ENCODE measurements at regions not wholly inside any gene's neighbourhood (a gene's known extent, or its start where the extent isn't known, plus 50 kb on each side); places are given as distances from the start of the nearest gene placed in this dataset.

DNA sequence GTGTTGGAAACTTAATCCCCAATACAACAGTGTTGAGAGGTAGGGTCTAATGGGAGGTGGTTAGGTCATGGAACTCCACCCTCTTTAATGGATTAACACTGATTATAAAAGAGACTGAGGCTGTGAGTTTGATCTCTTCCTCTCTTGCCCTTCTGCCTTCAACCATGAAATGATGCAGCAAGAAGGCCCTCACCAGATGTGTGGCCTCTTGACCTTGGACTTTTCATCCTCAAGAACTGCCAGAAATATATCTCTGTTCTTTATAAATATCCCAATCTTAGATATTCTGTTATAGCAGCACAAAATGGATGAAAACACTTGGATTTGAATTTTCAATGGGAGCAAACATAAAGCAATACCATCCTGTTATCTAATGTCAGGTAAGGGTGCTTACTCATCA is 67.6 kb downstream of the NMUR2 start:
- no peak for DNase-seq

DNA sequence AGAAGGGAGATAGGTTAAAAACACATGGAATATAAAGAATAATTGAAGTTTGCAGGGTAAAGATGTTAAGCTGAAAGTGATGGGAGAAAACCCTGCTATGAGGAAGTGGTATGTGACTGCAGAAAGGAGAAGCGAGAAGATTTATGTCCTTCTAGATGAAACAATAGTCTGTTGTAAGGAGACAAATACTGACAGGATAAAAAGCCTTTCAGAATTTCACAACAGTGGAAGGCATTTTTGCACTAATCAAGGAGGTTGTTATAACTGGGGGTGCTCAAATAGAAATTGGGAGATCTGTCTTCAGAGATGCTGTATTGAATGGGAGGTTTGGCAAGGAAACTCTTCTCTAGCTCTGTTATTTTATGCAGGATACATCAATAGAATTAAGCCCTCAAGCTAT is 69.6 kb downstream of the NMUR2 start:
- no peak for DNase-seq

DNA sequence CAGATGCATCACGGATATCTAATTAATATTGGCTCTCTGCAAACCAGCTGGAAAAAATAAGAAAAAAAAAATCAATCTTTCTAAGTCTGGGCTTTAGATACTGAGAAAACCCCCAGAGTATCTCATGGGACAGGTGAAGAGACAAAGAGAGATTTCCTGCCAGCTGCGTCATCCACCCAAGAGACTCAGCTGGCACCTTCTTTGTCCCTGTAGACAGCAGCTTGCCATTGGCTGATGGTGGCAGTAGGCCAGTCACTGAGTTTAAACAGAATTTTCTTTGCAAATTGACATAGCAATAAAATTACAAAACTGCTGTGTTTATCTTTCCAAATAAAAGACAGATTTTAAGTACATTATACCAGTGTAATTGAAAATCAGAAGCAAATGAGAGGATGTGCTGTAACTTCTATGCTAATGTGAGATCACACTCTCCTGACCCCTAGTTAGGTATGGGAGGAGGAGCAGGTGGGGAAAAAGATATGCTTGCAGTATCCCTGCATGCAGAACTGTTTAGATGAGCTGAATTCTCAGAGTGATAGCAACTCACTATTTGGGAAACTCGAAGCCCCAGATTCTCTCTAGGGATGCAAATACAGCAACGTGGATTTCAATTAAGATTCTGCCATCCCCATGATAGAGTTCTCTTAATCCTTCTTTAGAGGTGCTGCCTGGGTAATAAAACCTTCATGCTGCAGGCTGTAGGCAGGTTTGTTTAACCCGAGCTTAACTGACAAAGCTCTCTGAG is 72.2 kb downstream of the NMUR2 start:
- DNase-seq: no peak

DNA sequence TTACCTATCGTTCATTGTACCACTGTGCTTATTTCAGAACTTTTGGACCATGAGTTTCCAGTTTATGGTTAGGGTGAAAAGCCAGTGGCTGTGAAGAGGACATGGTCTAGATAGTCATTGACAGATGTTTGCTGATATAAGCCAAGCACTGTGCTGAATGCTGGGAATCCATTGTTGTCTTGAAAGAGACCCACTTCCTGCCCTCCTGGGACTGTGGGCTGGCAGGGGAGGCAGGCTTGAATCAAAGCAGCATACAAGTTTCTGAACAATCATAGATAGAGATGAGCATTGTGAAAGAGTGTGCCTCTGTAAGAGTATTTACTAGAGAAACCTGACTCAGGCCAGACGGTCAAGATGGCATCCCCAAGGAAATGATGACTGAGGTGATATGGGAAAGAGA is 73.4 kb downstream of the NMUR2 start:
- DNase-seq: no peak

- no peak for DNase-seq
Measured at GRCh38 chr5:152331006-152331405, 74.1 kb downstream of the NMUR2 start.

GRCh38 chr5:152329761-152330283 is 75.3 kb downstream of the NMUR2 start:
- no peak for DNase-seq

DNA sequence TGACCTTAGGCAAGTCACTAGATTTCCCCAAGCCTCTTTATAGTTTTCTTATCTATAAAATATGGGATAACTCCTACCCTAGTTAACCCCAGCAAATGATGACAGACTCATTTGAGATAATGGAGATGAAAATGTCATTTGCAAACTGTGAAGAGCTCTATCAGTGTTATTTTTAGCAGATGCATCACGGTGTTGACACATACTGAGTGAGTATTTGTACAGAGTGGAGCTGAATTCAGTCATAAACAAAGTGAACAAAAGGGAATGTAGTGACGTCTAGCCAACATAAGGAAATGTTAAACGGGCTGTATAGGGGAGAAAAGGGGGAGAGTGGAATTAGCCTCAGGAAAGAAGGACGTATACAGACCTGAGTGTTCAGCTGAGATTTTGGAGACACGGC is 75.9 kb downstream of the NMUR2 start:
- no peak for DNase-seq

GRCh38 chr5:152315942-152316341 is 89.1 kb downstream of the NMUR2 start:
- DNase-seq: no peak

DNA sequence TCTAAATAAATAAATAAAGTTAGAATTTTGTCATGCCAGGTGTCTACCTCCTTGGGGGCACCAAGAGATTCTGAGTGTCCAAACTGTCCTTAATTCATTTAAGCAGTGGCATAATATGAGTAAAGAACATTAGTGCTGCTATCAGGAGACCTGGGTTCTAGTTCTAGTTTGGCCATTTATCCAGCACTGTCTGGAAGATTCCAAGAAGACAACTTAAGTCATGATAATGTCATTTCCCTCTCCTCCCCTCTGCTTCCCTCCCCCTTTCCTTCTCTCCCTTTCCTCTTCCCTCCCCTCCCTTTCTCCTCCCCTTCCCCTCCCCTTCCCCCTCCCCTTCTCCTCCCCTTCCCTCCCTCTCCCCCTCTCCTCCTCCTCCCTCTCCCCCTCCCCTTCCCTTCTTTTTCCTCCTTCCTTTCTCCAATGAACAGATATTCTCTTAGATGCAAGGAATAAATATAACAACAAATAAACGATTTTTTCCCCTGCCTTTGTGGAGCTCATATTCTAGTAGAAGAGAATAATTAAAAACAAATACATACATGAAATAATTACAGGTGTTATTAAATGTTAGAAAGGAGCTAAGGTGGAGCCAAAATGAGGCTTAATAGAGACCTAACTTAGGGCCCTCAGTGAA is 90.8 kb downstream of the NMUR2 start:
- no peak for DNase-seq

DNA sequence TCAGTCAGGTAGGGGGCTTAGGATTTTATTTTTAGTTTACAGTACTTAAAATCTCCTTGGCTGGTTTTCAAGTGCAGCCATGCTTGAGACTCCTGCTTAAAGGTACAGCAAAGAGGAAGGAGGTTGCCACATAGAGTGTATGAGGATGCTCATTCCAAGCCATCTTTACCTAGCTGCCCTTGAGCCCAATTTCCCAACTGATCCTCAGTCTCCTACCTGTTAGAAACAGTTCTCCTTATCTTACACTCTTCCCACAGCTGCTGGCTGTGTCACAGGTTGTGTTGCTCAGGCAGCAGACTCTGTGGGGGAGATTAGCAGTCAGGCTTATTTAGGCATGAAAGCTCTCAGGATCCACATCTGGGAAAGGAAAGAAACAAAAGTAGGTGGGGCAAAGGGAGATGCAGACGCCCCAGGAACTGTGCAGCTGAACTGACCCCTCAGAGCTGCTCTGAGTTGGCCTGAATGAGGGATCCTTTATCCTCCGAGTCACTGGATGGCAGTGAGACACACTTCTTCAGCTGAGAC is 95.1 kb downstream of the NMUR2 start:
- DNase-seq: no peak

GRCh38 chr5:152306386-152306785 is 98.7 kb downstream of the NMUR2 start:
- DNase-seq: no peak

GRCh38 chr5:152305525-152305924 is 99.6 kb downstream of the NMUR2 start:
- DNase-seq: no peak

DNA sequence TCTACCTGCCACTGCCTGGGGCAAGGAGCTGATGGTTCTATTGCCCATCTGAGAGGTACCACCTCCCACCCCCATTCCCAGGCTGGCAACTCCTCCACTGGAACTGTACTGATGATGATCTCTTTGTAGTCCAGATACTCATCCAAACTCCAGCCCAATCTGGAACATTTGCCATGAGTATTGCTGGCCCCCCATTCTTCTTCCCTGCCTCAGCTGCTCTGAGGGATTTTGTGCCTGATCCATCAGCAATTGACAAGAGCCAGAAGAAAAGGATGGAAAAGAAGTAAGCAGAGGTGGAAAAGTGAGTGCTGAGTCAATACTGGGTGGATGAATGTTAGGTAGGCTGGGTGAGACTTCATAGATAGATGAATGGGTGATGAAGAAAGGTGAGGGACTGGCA is 101.2 kb downstream of the NMUR2 start:
- DNase-seq: no peak

- no peak for DNase-seq
Measured at GRCh38 chr5:152297866-152298265, 107.2 kb downstream of the NMUR2 start.

DNA sequence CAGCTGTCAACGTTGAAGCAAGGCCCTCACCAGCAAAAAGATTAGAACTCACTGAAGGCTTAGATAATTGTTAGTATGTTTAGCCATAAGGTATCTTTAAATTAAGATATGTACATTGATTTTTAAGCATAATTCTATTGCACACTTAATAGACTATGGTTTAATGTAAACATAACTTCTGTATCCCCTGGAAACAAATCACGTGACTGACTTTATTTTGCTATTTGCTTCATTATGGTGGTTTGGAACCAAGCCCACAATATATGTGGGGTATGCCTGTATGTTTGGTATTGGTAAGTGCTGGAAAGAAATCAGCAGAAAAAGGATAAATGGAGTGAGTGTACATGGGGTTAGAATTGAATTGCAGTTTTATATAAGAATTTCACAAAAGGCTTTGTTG is 111.9 kb downstream of the NMUR2 start:
- no peak for DNase-seq

GRCh38 chr5:152290181-152290580 is 114.9 kb downstream of the NMUR2 start:
- DNase-seq: no peak

- no peak for DNase-seq
Measured at GRCh38 chr5:152288917-152289595, 116.0 kb downstream of the NMUR2 start.

DNA sequence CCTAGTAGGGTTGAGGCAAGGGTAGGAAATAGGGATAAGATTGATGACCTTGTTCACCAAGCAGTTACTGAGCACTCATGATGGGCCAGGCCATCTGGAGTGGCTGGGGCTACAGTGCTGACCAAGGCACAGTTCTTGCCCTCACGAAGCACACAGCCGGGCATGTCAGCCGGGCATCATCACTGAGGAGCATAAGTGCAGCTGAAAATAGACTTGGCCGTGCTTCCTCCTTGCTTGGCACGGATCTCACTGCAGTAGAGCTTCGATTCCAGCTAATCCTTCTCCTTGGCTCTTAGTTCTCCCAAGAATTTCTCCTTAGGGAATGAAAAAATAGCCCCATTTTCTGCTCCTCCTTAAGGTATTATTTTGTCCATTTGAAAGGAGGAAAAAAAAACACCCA is 116.6 kb downstream of the NMUR2 start:
- no peak for DNase-seq

- DNase-seq: no peak
Measured at GRCh38 chr5:152285764-152286163, 119.3 kb downstream of the NMUR2 start.

GRCh38 chr5:152282331-152282730 is 122.7 kb downstream of the NMUR2 start:
- DNase-seq: no peak

DNA sequence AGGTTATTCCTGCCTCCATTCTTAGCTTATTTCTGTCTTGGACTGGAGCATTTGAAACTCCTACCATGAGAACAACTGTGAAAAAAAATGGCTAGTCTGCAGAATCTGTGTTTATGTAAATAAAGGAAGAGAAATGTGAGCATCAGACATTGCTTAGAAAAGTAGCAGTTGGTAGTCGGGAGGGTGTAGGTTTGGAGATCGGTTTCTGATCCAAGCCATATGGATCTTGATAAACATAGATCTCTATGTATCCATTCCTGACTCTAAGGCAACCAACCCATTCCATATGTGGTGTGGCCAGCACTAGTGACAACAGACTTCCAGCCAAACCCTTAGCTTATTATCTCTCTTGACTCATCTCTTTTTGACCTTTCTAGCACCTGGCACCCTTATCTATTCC is 127.1 kb downstream of the NMUR2 start:
- DNase-seq: no peak

GRCh38 chr5:152274224-152274623 is 130.9 kb downstream of the NMUR2 start:
- DNase-seq: no peak

DNA sequence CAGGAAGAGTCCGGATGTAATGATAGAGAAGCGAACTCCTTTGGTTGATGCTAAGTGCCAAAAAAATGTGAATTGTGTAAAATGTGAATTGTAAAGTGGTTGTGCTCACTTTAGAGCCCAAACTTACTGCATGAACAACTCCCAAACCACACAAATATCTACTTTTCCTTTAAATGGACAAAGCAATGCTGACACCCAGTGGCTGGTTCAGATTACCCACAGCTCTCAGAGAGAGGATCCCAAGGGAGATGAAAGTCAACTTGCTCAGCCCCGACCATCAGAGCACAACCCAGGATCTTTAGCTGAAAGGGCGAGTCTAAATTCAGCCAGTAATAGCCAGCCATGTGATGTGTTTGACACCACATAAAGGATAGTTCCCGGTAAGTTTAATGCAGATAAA is 133.7 kb downstream of the NMUR2 start:
- DNase-seq: no peak

DNA sequence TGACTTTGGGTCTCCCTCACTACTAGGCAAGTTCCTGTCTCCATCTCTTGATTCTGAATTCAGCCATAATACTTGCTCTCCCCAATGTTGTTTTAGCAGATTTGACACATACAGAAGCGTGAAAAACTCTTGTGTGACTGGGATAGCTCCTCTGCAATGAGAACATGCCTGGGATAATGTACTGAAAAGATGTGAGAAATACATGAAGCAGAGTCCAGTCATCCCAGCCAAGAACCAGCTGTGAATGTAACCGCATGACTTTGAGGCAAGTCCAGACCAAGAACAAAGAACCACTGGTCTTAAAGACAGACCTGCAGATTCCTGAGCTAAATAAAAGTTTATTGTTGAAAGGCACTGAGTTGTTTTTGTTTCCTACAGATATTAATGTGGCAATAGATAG is 135.0 kb downstream of the NMUR2 start:
- DNase-seq: no peak

All from stimulated activated CD4-positive, alpha-beta T cell treated with anti-CD3 and anti-CD28 coated beads, Interleukin-15, amount 100 ng/mL, for 24 hours (primary cell).